ENCODE measurements at regions not wholly inside any gene's neighbourhood (a gene's known extent, or its start where the extent isn't known, plus 50 kb on each side); places are given as distances from the start of the nearest gene placed in this dataset.
"Not testable (repeated sequence)": the region's sequence is repeated elsewhere in the genome, so short reads cannot be mapped to it uniquely, and the experiment has no call there.

DNA sequence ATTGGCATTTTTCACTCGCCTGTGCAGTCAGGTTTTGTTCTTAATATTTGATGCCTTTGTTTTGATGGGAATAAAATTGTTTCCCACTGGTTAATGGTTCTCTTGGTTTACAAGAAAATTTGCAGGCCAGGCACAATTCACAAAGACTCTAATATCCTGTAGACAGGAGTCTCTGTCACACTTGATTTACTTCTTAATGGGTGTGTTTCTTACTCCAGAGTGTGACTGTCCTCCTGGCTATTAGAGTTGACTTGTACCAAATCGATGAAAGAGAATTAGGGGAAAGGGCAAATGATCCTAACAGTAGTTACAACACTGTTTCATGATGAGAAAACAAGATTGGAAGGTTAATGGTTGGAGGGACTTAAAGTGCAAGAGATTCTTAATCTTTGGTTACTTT lies 142.8 kb upstream of the SV2C start:
- no peak for DNase-seq

DNA sequence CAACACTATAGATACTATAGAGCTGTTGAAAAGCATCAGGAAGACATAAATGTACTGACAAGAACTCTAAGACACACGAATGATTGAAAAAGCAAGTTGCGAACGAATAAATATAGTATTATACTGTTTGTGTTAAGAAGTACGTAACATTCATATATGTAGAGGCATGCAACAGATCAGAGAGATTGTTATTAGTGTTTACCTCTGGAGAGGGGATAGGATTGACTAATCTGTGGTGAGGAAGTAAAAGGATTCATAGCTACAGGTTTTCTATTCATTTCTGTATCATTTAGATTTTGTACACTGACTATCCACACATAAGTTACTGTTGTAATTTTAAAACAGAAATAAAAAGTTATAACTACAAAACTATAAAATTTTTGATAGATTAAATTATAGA lies 147.6 kb upstream of the SV2C start:
- DNase-seq, result no peak

DNA sequence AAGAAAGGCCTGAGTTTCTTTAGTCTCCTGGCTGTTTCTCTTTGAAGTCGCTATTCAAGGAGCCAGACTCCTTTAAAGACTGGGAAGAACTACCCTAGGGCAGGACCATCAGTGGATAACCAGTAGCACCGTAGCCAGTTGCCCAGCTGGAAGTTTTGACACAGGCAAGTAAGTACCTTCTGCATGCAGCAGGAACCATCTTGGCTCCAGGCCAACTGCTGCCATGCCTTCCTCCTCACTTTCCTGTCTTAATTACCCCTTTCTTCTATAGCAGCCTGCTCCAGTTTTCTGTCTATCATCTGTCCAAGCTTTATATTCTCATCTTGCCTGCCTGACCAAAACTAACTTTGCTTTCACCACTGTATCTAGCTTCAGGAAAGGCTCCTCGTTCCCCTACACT lies 149.7 kb upstream of the SV2C start:
- DNase-seq, result peak; percentile 12

DNA sequence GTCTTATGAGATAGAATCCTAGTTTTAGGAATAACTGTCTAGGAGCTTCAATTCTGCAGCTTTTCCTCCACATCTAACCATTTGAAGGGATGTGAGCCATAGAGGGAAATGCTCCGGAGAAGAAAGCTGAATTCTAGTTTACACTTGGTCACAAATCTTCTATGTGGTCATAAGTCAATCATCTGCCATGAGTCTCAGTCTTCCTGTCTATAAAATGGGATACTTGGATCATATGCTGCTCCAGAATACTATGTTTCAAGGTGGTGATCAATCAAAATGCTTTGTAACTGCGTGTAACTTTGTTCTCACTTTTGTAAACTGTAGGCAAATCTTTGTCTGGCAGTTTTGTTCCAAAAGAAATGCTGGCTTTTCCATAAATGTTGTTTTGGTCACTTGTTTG lies 152.0 kb upstream of the SV2C start:
- DNase-seq, result no peak

DNA sequence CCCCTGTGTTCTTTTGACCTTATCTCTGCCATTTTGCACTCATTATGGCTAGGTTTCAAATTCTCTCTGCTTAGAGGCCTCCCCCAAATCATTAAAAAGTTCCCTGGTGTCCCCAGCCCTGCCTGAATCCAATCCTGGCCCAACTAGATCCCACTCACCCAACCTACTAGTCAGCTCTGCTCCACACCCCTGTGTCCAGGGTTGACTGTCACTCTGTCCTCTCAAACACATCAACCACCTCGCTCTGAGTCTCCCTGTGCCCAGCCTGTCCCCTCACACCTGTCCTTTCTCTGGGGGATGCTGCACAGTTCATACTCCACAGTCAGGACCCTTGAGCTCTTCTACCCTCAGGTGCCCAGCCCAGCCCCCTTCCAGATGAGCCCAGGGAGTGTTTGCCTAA lies 154.2 kb upstream of the SV2C start:
- DNase-seq, result no peak

DNA sequence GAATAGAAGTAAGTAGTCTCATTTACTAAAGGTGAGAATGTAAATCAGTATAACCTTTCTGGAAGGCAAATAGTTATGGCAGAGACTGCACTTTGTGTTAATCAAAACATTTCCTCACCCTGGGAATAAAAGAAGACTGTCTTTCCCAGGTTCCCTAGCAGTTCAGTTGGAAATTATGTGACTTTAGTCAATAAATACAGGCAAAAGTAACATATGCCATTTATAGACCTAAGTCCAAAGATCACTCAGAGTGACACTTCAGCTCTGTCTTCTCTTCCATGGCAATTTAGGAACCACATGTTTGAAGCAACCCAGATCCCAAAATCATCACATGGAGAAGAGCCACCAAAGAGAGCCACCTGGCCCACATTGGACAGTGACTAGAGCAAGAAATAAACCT lies 160.7 kb upstream of the SV2C start:
- no peak for DNase-seq

DNA sequence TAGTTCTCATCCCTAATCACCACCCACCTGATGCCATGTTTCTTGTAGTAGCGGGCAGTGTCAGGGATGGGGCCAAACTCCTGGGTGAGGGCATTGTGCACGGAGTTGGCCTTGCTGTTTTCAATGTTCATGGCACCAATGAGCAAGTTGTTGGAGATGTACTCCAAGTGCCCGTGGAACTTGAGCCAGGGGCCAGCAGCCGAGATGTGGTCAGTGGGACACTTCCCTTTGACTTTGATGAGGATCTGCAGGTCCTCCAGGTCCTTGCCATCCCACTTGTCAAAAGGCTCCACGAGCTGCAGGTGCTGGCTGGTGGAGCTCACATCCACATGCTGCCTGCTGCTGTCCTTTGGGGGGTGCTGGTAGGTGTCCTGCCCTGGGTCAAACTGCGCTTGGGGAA lies 162.2 kb upstream of the SV2C start:
- no peak for DNase-seq

DNA sequence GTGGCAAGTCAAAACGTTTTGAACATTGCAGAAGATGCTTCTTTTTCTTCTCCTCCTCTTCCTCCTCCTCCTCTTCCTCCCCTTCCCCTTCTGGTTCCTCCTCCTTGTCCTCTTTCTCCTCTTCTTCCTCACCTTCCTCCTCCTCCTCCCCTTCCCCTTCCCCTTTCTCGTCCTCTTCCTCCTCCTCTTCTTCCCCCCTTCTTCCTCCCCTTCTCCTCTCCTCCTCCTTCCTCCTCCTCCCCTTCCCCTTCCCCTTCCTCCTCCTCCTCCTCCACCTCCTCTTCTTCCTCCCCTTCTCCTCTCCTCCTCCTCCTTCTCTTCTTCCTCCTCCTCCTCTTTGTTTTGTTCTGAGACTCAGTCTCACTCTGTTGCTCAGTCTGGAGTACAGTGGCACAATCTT lies 167.0 kb upstream of the SV2C start:
- no peak for DNase-seq

DNA sequence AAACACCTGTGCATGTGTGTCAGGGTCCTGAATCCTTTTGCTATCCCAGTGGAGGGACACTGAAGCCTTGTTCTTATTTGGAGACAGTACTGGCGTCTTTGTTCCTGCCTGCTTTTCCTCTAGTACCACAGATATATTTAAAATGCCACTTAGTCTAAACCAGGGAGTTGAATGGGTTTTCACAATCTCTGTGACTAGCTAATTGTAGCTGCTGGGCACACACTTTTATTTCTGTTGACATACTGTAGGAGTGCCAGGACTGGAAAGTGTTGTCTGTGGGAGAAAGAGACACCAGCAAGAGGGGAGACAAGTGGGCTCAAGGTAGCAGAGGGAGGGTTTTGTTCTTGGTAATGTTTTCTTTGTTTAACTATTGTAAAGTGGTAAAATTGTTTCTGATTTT lies 174.0 kb upstream of the SV2C start:
- no peak for DNase-seq

DNA sequence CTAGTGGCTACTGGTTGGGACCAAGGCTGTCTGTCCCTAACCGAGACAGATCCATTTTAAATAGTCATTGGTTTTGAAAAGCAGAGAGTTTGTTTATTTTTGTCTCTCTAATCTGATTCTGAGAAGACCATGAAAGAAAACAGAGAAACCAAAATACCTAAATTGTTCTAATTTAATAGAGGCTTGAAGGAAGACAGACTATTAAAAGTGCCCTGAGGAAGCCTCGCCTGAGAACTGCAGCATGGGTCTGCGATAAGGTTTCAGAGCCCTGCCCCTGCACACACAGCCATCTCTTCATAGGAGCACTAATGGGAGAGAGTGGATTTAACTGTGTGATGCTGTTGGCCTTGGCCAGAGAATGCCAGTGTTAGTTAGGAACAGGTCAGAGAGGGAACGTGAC lies 175.5 kb upstream of the SV2C start:
- no peak for DNase-seq

DNA sequence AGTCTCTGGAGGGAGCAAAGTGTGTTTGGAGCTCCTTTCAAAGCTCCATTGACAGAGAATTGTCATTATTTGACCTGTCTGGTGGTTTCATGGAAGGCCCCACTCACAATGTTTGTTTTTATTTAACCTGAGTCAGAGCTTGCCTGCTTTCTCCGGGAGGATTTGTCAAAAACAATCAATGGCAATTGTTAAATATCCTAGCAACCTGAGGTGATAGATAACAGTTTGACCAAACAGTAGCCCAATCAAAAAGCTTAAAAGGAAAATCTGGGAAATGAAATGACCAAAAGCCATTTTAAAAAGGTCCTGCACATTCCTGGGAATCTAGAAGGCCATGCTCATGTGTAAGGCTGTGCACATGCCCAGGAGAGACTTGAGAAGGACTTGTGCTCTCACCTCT lies 177.2 kb upstream of the POC5 start:
- DNase-seq, result no peak

DNA sequence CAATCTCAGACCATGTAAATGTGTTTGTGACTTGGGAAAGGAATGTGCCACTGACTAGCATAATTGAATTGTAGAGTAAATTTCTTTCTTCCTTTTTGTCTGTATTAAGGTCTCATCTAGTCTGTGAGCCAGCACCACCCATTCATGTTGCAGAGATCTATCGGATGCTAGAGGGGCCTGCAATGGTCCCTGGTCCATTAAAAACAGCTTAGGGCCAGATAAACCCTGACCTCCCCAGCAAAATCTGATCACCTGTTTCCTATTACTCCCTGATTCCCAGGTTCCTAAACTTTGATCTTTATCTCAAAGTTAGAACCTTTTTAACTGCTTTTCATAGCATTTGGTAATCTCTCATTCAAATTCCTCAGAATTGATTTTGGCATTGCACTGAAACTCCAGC lies 174.5 kb upstream of the POC5 start:
- DNase-seq, result no peak

DNA sequence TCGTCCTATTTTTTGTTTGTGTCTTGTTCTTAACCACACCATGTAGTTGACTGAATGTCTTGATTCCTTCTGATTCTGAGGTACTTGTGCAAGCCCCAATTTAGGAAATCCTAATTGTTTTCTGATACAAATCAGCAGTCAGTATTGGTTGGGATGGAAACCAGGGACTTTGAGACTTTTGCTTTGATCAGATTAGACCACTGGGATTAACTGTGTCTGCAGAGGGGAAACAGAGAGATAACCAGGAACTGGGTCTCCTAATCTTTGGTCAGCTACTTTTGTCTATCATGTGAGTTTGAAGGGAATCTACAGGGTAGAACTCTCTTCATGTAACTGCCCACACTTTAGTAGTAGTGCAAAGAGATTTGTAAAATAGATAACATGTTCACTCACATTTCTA lies 173.8 kb upstream of the POC5 start:
- DNase-seq, result no peak

DNA sequence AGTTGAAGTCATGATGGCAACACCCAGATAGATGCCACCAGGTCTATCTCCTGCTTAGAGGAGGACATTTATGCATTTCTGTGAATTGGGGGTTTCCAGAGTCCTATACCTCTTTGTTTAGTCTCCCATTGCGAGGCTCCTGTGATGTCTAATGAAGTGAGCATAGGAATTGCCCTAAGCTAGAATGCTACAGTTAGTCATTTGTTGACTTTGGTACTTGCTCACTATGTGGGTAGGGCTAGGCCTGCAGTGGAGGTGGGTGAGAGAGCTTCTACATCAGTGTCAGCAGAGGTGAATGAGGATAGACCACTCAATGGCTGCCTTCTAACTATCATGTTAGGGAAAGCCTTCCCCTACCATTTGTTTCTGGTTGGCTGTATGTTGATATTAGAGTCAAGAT lies 173.3 kb upstream of the POC5 start:
- DNase-seq, result no peak

DNA sequence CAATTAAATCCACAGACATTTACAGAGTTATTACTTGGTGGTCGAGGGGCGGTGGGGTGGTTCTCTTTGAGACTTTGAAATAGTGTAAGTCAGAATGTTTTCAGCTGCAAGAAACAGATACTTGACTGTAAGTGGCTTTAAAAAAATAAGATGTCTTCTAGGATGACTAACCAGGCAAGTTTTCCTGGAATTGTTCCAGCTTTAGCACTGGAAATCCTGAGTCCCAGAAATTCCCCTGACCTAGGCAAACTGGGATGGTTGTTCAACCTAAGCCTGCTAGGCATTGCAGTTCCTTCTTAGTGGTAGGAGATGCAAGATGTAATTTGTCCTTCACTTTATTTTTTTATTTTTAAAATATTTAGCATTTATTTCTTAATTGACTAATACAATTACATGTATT lies 169.5 kb upstream of the POC5 start:
- DNase-seq, result no peak

DNA sequence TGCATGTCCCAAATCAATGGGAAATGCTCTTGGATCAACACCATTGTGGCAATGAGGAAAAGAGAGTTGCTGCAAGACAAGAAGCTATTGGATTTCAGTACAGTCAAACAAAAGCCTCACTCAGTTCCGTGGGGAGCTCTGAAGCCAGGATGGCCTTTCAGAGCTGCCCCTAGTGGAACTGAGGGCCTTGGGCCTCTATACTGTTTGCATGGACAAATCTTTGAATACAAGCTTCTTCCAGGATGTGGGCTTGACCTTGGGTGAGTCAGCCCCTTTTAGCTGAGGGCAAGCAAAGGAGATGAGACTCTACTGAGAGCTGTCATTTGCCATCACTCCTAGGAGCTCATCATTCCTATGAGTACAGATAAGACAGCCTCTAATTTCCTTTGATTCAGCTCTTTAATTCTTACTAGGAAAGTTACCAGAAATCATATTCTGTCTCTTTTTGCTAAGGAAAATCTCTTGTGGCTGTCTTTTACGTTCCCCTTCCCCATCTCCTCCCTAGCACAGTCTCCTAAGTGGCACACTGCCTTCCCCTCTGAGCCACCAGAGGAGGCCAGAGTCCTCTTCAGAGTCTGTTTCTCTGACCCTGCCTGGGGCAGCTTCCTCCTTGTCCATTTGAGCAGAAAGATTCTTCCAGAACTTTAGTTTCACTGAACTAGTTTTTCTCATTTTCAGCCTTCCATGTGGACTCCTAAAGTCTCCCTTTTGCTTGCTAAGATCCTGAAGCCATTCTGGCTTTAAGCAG lies 168.8 kb upstream of the POC5 start:
- no peak for DNase-seq

DNA sequence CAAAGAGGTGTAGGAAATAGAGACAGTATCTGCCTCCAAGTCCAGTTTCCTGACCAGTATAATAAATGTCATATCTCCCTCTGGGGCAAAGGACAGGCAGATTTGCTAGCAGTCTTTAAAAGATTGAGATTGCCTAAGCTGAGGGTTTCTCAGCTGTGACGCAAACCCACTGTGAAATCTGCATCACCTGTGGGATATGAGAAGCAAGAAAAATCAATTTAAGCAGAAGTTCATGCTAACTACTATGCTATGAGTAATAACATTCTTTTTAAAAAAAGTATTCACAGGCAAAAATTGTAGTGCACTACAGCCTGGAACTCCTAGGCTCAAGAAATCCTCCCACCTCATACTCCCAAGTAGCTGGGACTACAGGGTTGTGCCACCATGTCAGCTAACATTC lies 168.1 kb upstream of the POC5 start:
- DNase-seq, result no peak

DNA sequence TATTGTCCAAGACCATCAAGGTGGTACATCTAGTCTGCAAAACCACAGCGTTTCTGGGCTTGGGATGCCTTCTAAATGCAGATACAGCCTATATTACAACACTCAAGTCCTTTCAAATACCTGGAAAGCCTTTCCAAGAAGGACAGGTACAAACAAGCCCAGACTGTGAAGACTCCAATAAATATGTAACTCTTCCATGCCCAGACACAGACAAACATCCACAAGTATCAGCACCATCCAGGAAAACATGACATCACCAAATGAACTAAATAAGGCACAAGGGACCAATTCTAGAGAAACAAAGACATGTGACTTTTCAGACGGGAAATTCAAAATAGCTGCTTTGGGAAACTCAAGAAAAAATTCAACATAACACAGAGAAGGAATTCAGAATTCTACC lies 152.7 kb upstream of the POC5 start:
- no peak for DNase-seq

DNA sequence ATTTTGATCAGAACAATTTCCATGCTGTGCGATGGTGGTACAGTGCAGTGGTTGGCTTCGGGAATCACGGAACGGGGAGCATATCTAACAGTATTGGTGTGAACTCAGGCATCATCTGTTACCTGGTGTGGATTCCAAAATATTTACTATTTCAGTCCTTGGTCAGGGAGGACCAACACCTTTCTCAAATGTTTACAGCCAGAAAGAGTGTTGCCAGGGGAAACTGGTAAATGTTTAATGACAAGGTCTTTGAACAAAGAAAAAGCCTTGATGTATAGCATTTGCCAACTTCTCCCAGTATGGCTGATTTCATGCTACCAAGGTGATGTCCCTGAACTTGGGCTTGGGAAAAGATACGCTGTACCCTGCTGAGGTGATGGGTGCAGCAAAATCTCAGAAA lies 145.6 kb upstream of the POC5 start:
- no peak for DNase-seq

DNA sequence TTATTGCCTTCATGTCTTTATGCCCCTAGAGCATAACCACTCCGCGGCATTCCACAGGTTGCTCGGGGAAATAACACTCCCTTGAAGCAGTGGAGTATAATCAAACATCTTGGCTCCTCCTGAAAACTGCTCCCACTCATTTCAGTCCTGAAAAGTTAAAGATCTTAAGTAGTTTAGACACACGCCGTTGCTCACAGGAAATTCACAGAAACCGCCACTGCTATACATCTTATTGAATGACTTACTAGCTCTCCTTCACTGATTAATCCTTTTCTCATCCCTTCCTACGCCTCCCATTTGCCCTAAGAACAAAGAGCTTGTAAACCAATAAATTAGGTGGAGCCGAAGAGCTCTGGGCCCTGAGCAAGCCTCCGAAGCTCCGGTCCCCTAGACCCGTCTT lies 142.4 kb upstream of the POC5 start:
- DNase-seq, result not testable (repeated sequence)

DNA sequence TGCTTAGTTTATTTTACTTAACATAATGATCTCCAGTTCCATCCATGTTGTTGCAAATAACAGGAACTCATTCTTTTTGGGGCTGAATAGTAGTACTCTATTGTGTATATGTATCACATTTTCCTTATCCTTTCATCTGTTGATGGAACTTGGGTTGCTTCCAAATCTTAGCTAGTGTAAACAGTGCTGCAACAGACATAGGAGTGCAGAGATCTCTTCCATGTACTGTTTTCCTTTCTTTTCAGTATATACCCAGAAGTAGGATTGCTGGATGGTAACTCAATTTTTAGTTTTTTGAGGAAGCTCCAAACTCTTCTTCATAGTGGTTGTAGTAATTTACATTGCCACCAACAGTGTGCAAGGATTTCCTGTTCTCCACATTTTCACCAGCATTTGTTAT lies 138.8 kb upstream of the POC5 start:
- DNase-seq, result no peak

DNA sequence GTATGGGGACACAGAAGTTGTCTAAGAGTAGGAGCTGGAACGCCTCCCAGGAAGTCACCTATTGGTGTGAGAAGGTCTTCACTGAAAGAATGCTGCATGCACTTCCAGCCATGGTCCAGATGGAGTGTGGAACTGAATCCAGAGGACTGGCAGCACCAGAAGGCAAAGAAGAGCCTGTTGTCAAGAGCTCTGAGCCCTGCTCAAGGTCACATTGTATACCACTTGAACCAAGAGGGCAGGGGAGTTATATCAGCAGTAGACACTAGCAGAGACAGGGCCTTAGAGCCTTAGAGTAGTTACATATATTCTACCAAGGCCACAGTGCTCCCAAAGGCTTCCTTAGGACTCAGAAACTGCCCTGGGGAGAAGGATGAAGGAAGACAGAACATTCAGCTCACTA lies 130.8 kb upstream of the POC5 start:
- no peak for DNase-seq

DNA sequence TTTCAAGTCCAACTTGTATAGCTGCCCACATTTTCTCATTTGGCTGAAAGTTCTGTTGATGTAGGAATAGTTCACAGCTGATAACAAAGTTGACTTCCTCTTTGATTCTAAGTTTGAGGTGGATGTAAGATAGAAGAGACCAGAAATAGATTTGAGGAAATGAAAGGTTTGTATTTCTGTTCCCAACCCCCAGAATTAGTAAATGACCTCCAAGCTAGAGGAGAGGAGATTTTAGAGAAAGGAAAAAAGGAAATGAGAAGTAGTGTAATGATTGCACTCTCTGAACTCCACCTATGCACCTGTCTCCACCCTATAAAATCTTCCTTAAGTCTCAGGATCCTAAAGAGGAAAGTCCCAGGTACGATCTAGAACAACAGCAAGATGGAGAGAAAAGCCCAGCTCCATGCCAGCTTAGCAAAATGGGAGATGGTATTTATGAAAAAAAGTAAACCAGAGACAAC lies 130.4 kb upstream of the POC5 start:
- no peak for DNase-seq

DNA sequence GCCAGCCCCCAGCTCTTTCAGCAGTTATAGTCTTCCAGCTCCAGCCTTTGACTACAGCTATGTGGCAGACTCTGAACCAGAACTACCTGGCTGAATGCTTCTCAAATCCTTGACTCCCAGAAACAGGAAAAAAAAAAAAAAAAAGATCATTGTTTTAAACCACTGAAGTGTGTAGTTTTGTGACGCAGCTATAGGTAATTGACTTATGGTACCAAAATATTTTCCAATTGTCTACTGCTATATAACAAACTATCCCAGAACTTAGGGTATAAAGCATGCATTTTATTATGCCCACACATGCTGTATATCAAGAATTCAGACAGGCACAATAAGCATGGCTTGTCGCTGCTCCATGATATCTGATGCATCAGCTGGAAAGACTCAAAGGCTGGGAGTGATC lies 127.1 kb upstream of the POC5 start:
- DNase-seq, result no peak

DNA sequence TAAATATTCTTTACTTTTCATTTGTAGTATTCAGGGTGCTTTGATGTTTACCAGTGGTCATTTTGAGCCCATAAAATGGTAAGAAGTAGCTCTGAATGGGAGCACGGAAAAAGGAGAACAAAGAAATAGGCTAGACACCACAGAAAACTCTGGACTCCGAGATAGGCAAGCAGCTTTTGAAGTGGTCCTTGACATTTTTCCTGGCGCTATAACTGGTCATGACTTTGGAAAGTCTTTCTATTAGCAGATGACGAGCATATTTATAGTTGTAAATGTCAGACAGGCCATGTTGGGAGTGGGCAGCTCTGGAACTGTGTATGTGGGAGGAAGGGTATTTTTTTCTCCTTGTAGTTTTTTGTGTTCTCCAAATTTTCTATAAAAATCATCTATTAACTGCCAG lies 126.1 kb upstream of the POC5 start:
- DNase-seq, result no peak

DNA sequence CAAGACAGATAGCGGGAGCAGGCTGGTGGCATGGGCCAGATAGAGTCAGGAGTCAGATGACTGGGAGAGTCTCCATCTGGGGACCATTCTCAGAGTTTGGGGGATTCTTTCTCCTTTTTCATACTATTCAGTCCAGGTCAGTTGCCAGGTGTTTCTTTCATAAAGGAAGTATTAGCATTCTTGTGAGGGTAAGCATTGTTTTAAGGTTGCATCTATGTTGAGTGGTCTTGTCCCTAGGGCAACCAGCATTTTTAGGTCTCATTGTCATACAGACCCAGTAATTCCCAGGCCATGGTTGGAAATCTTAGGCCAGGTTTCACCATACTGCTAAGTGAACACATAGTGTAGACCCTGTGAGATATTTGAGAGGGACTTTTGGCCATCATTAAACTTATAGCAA lies 122.3 kb upstream of the POC5 start:
- no peak for DNase-seq
